ENCODE measurements at regions not wholly inside any gene's neighbourhood (a gene's known extent, or its start where the extent isn't known, plus 50 kb on each side); places are given as distances from the start of the nearest gene placed in this dataset.

- H3K79me2 ChIP-seq (ENCODE audit: control insufficient read depth, insufficient read depth, low read length) = no peaks in the 10 kb centered on the region
- DNase-seq (ENCODE audit: low read depth, low spot score) (no peak), FAIRE-seq (no peak), ATAC-seq (no peak)
- no peak overlapping the region for H3K4me2 ChIP-seq (ENCODE audit: control insufficient read depth, insufficient read depth)
- no peak overlapping the region for H3K4me3 ChIP-seq
- ChIA-PET CTCF (no interaction called here), SMC1A (ENCODE audit: uncharacterized antibody, unreplicated experiment) (no interaction called here), POLR2A (no interaction called here), RAD21 (ENCODE audit: unreplicated experiment) (no interaction called here)
- no peak overlapping the region for H3K27ac ChIP-seq (ENCODE audit: control insufficient read depth, insufficient read depth)
- H3K4me1 ChIP-seq (ENCODE audit: control insufficient read depth, insufficient read depth, low read length) = no peaks in the 10 kb centered on the region
- BruUV-seq (replicated peaks) = no TSS peak
- H3K9ac ChIP-seq (ENCODE audit: control insufficient read depth, insufficient read depth, low read length) = no peak overlapping the region
- H3K36me3 ChIP-seq (ENCODE audit: control insufficient read depth in 2 of 2, insufficient read depth in 2 of 2, low read length in 1 of 2) = no peaks in the 10 kb centered on the region
- TF ChIP-seq NR2C1 (IDR thresholded peaks at IDR 0.05) = no peak
- no peak for TF ChIP-seq KDM1A (IDR thresholded peaks at IDR 0.05; ENCODE audit: borderline replicate concordance)
- no peak for TF ChIP-seq CBX5 (IDR thresholded peaks at IDR 0.05; ENCODE audit: low read depth)
- TF ChIP-seq NR2C2 (IDR thresholded peaks at IDR 0.05; ENCODE audit: borderline replicate concordance, control insufficient read depth, insufficient read length, low read depth) = no peak
- TF ChIP-seq SMAD5 (IDR thresholded peaks at IDR 0.05; ENCODE audit: low read depth) = no peak
- TF ChIP-seq TCF7 (IDR thresholded peaks at IDR 0.05; ENCODE audit: borderline replicate concordance) = no peak
- no peak for TF ChIP-seq ZZZ3 (IDR thresholded peaks at IDR 0.05; ENCODE audit: control insufficient read depth, insufficient read length, low read depth)
- no peak for TF ChIP-seq ETV6 (conservative IDR thresholded peaks at IDR 0.05 in 1 of 2, IDR thresholded peaks at IDR 0.05 in 1 of 2; ENCODE audit: borderline replicate concordance in 1 of 2, low read depth in 1 of 2)
- TF ChIP-seq JUNB (IDR thresholded peaks at IDR 0.05) = no peak
- TF ChIP-seq MEF2A (IDR thresholded peaks at IDR 0.05; ENCODE audit: insufficient read depth, low read depth, low read length) = no peak
- TF ChIP-seq USF2 (IDR thresholded peaks at IDR 0.05; ENCODE audit: borderline replicate concordance, low read depth, low read length) = no peak
- TF ChIP-seq FOXK2 (IDR thresholded peaks at IDR 0.05) = no peak
- in situ Hi-C loops (cut with MboI) (no loop called here), intact Hi-C loops (cut with micrococcal nuclease; ENCODE audit: unreplicated experiment) (no loop called here)
- H3K27me3 ChIP-seq (replicated peaks in 1 of 2; ENCODE audit: control insufficient read depth in 2 of 2, insufficient read depth in 2 of 2, low read length in 1 of 2) = no peaks in the 10 kb centered on the region
- H2AFZ ChIP-seq (ENCODE audit: control insufficient read depth, low read depth, low read length) = no peak overlapping the region
- H3K9me3 ChIP-seq (replicated peaks; ENCODE audit: control insufficient read depth, insufficient read depth, low read length) = no peaks in the 10 kb centered on the region
- H4K20me1 ChIP-seq (ENCODE audit: control insufficient read depth, insufficient read depth) = no peaks in the 10 kb centered on the region
- WGBS (ENCODE audit: insufficient coverage, insufficient replicate concordance, low lambda C conversion rate, missing lambda C conversion rate) = 2% methylated on average over 2 of the region's 2 CpGs
Observed at GRCh38 chrX:122434942-122435341, 749.1 kb upstream of the GRIA3 start.

Data from GM12878 (cell line).